ENCODE measurements at regions not wholly inside any gene's neighbourhood (a gene's known extent, or its start where the extent isn't known, plus 50 kb on each side); places are given as distances from the start of the nearest gene placed in this dataset.

- TF ChIP-seq ZNF660 (tag by site-specific recombination; IDR thresholded peaks at IDR 0.05) = no peak
- no peak for TF ChIP-seq GFI1B (tag by site-specific recombination; IDR thresholded peaks at IDR 0.05)
- TF ChIP-seq ZNF571 (tag by site-specific recombination; IDR thresholded peaks at IDR 0.05) = no peak
- TF ChIP-seq ZBTB8A (tag by site-specific recombination; IDR thresholded peaks at IDR 0.05) = no peak
- TF ChIP-seq PRDM6 (tag by site-specific recombination; IDR thresholded peaks at IDR 0.05) = no peak
These were observed 328.5 kb downstream of the FBXW7 start (continued) for GRCh38 chr4:152207378-152207720.

- H3K36me3 ChIP-seq (ENCODE audit: control insufficient read depth in 2 of 2, insufficient read depth in 1 of 2, low read length in 2 of 2) = no peaks in the 10 kb centered on the region
- no peaks in the 10 kb centered on the region for H3K4me1 ChIP-seq (ENCODE audit: control insufficient read depth, insufficient read depth, low read length)
- H3K4me3 ChIP-seq (ENCODE audit: low read depth, low read length) = no peak overlapping the region
- ChIA-PET POLR2A (no interaction called here), CTCF (no interaction called here)
- TF ChIP-seq YY1 (tag by site-specific recombination; IDR thresholded peaks at IDR 0.05) (no peak), IKZF3 (tag by site-specific recombination; IDR thresholded peaks at IDR 0.05) (no peak), RBAK (tag by site-specific recombination; IDR thresholded peaks at IDR 0.05) (no peak), ZNF654 (tag by site-specific recombination; IDR thresholded peaks at IDR 0.05; ENCODE audit: low read depth) (no peak), ZNF549 (tag by site-specific recombination; IDR thresholded peaks at IDR 0.05) (no peak)
- H3K27ac ChIP-seq (ENCODE audit: extremely low read depth, low read depth, low read length) = no peak overlapping the region
- H3K9me3 ChIP-seq (ENCODE audit: control insufficient read depth, insufficient read depth, low read depth, low read length) = no peaks in the 10 kb centered on the region
These were observed 329.1 kb downstream of the FBXW7 start for GRCh38 chr4:152206646-152207377.

GRCh38 chr4:152206185-152206584, 329.7 kb downstream of the FBXW7 start:
- no peak for TF ChIP-seq BCL6B (tag by site-specific recombination; IDR thresholded peaks at IDR 0.05)
- TF ChIP-seq MEIS1 (CRISPR knock-in tag; IDR thresholded peaks at IDR 0.05; ENCODE audit: borderline replicate concordance) = no peak
- no peak for TF ChIP-seq SCRT2 (tag by site-specific recombination; IDR thresholded peaks at IDR 0.05)
- TF ChIP-seq ZNF202 (tag by site-specific recombination; IDR thresholded peaks at IDR 0.05; ENCODE audit: borderline replicate concordance) = no peak
- 0 out of 2 replicates have a peak, but pooled peaks have one; percentile 3 for TF ChIP-seq ZNF335 (tag by site-specific recombination; conservative IDR thresholded peaks at IDR 0.05)
- no peak for TF ChIP-seq PATZ1 (tag by site-specific recombination; IDR thresholded peaks at IDR 0.05)
- no peak for TF ChIP-seq AEBP2 (tag by site-specific recombination; IDR thresholded peaks at IDR 0.05; ENCODE audit: borderline replicate concordance)
- Histone ChIP-seq H3K4me1 (ENCODE audit: control insufficient read depth, insufficient read depth, low read length) (no peaks in the 10 kb centered on the region), H3K4me3 (ENCODE audit: low read depth, low read length) (no peak overlapping the region), H3K27ac (ENCODE audit: extremely low read depth, low read depth, low read length) (no peak overlapping the region), H3K36me3 (ENCODE audit: control insufficient read depth in 2 of 2, insufficient read depth in 1 of 2, low read length in 2 of 2) (no peaks in the 10 kb centered on the region), H3K9me3 (ENCODE audit: control insufficient read depth, insufficient read depth, low read depth, low read length) (no peaks in the 10 kb centered on the region)
- ChIA-PET CTCF (no interaction called here), POLR2A (no interaction called here)
